ENCODE measurements at regions not wholly inside any gene's neighbourhood (a gene's known extent, or its start where the extent isn't known, plus 50 kb on each side); places are given as distances from the start of the nearest gene placed in this dataset.

GRCh38 chr1:193427524-193427923 is 241.1 kb upstream of the B3GALT2 start:
- TF ChIP-seq POLR2AphosphoS5 (IDR thresholded peaks at IDR 0.05; ENCODE audit: low read depth, low read length) (no peak), SIN3A (IDR thresholded peaks at IDR 0.05; ENCODE audit: low read depth) (no peak), JUND (IDR thresholded peaks at IDR 0.05) (no peak), CBX3 (IDR thresholded peaks at IDR 0.05; ENCODE audit: low read depth) (no peak), YY1 (IDR thresholded peaks at IDR 0.05; ENCODE audit: extremely low read depth, insufficient replicate concordance, low read depth, low read length) (no peak), EZH2 (IDR thresholded peaks at IDR 0.05) (no peak), RAD21 (IDR thresholded peaks at IDR 0.05; ENCODE audit: low read depth) (no peak)

Measured in HCT116 (cell line).